Liver (tissue), 8 donors: ENCODE measurements at regions not wholly inside any gene's neighbourhood (a gene's known extent, or its start where the extent isn't known, plus 50 kb on each side); places are given as distances from the start of the nearest gene placed in this dataset.

ENCODE experiments used
- DNase-seq: peaks from one replicate; pipeline ENCODE4 v3.0.0-alpha.2; 2017; ENCODE audit warnings: low spot score
- H3K27ac ChIP-seq, 2 donors: one replicate each; pipeline ENCODE4 v1.7.0; 2013; ENCODE audit warnings: inconsistent platforms in 2 of 2, low read length in 2 of 2, control low read depth in 1 of 2, low read depth in 1 of 2, mild to moderate bottlenecking in 1 of 2
- H3K27me3 ChIP-seq, 4 donors: one replicate each; pipeline versions ENCODE4 v1.6.1 to v1.7.0; 2013; ENCODE audit warnings: low read length in 3 of 4, inconsistent platforms in 1 of 4, mild to moderate bottlenecking in 1 of 4, moderate library complexity in 1 of 4; ENCODE audit not compliant: control insufficient read depth in 4 of 4, insufficient read depth in 4 of 4
- H3K36me3 ChIP-seq, 4 donors: one replicate each; pipeline versions ENCODE4 v1.6.1 to v1.7.0; 2013; ENCODE audit warnings: low read length in 3 of 4, mild to moderate bottlenecking in 3 of 4, low read depth in 1 of 4, moderate library complexity in 1 of 4; ENCODE audit not compliant: control insufficient read depth in 4 of 4, insufficient read depth in 3 of 4
- H3K4me1 ChIP-seq, 4 donors: one replicate each; pipeline versions ENCODE4 v1.6.1 to v1.7.0; 2013; ENCODE audit warnings: low read length in 3 of 4, mild to moderate bottlenecking in 3 of 4, moderate library complexity in 1 of 4; ENCODE audit not compliant: control insufficient read depth in 4 of 4, insufficient read depth in 4 of 4
- H3K4me3 ChIP-seq, 3 donors: one replicate each; pipeline versions ENCODE4 v1.6.1 to v1.7.0; 2013; ENCODE audit warnings: low read length in 3 of 3, control low read depth in 1 of 3, low read depth in 1 of 3, mild to moderate bottlenecking in 1 of 3
- H3K9ac ChIP-seq, 2 donors: one replicate each; pipeline ENCODE4 v1.7.0; 2013; ENCODE audit warnings: low read length in 2 of 2, mild to moderate bottlenecking in 2 of 2, moderate library complexity in 2 of 2, control low read depth in 1 of 2, low read depth in 1 of 2
- H3K9me3 ChIP-seq, 4 donors: one replicate each; pipeline versions ENCODE4 v1.6.1 to v1.7.0; 2013; ENCODE audit warnings: low read length in 3 of 4; ENCODE audit not compliant: control insufficient read depth in 4 of 4
- CTCF ChIP-seq: fragments of 150-350 bp; IDR thresholded peaks from 2 replicates; pipeline ENCODE4 v1.5.1; 2017; ENCODE audit warnings: improper control_type of control experiment, low read depth, low read length; ENCODE audit not compliant: missing input control
- FOXA2 ChIP-seq: IDR thresholded peaks from 2 replicates; pipeline ENCODE4 v1.6.1; 2016; ENCODE audit warnings: antibody characterized with exemption
- HNF4A ChIP-seq, 2 donors: conservative IDR thresholded peaks; 2 replicates each; pipeline ENCODE4 v1.6.1; 2016; ENCODE audit warnings: antibody characterized with exemption in 2 of 2, mild to moderate bottlenecking in 2 of 2
- RAD21 ChIP-seq, 2 donors: IDR thresholded peaks; 2 replicates each; pipeline ENCODE4 v1.6.1; 2016; ENCODE audit warnings: antibody characterized with exemption in 2 of 2, mild to moderate bottlenecking in 2 of 2
- RXRA ChIP-seq, 2 donors: IDR thresholded peaks; 2 replicates each; pipeline ENCODE4 v1.6.1; 2017 to 2018; ENCODE audit warnings: antibody characterized with exemption in 2 of 2, mild to moderate bottlenecking in 1 of 2
- SP1 ChIP-seq: IDR thresholded peaks from 2 replicates; pipeline ENCODE4 v1.6.1; 2018; ENCODE audit warnings: antibody characterized with exemption, mild to moderate bottlenecking
- YY1 ChIP-seq: IDR thresholded peaks from 2 replicates; pipeline ENCODE4 v1.6.1; 2016; ENCODE audit warnings: antibody characterized with exemption, mild to moderate bottlenecking
- WGBS: extraction: QIAGEN DNeasy Blood & Tissue Kit; methylation state at CpG from one replicate; pipeline ENCODE4 v1.1.7; 2013; 5-methylcytosine and 5-hydroxymethylcytosine counted together
- TF ChIP-seq, protein P1 (sequence below): IDR thresholded peaks from 2 replicates; pipeline ENCODE4 v1.6.1; 2016; ENCODE audit warnings: antibody characterized with exemption, mild to moderate bottlenecking
- donor health status: healthy.
- donor health status: healthy.
- donor health status: healthy.
- donor health status: healthy.
- donor health status: healthy.

DNA sequence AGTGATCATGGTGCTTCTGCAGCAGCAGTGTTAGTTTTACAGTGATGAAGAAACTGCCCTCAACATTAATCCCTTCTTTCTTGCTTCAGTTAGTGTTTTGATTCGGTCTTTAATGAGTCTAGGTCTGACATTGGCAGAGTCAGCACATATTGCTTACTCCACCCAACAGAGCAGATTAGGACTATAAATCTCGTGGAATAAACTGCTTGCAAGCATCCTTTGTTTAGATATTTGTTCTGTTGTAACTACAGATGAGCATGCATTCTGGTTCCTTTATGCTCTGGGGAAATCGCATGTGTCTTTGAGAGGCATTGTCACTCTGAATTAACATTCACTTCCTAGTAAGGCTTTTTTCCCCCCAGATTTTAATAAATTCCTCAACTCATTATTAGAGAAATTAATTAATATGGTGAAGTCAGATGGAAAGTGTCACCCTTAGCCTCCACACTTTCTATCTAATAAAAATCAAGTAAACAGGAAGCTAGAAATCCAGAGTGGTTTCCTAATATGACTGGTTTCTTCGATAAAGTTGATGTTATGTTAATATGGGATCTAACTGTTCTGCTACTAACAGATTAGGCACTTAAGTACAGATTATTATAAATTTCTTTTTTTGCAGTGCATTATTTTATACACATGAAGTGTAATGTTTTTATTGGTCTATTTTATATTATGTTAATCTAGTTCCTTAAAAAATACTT is 86.2 kb upstream of the SSTR1 start:
- Histone ChIP-seq H3K4me3 (no peak overlapping the region), H3K9me3 (peaks cover 0 to 5% (median 0%) of the 10 kb centered on the region in 4 donors), H3K9ac (no peak overlapping the region), H3K27ac (no peak overlapping the region), H3K4me1 (peaks cover 0 to 2% (median 0%) of the 10 kb centered on the region in 4 donors), H3K27me3 (no peaks in the 10 kb centered on the region), H3K36me3 (no peaks in the 10 kb centered on the region)
- WGBS: 53% methylated on average over 4 of the region's 4 CpGs
- no peak for TF ChIP-seq SP1
- peak; percentile 4 for TF ChIP-seq CTCF
- DNase-seq: no peak

GRCh38 chr14:38122241-38122640 is 85.5 kb upstream of the SSTR1 start:
- H3K36me3 ChIP-seq: no peaks in the 10 kb centered on the region
- peaks cover 0 to 5% (median 0%) of the 10 kb centered on the region in 4 donors for H3K9me3 ChIP-seq
- TF ChIP-seq, protein P1, sequence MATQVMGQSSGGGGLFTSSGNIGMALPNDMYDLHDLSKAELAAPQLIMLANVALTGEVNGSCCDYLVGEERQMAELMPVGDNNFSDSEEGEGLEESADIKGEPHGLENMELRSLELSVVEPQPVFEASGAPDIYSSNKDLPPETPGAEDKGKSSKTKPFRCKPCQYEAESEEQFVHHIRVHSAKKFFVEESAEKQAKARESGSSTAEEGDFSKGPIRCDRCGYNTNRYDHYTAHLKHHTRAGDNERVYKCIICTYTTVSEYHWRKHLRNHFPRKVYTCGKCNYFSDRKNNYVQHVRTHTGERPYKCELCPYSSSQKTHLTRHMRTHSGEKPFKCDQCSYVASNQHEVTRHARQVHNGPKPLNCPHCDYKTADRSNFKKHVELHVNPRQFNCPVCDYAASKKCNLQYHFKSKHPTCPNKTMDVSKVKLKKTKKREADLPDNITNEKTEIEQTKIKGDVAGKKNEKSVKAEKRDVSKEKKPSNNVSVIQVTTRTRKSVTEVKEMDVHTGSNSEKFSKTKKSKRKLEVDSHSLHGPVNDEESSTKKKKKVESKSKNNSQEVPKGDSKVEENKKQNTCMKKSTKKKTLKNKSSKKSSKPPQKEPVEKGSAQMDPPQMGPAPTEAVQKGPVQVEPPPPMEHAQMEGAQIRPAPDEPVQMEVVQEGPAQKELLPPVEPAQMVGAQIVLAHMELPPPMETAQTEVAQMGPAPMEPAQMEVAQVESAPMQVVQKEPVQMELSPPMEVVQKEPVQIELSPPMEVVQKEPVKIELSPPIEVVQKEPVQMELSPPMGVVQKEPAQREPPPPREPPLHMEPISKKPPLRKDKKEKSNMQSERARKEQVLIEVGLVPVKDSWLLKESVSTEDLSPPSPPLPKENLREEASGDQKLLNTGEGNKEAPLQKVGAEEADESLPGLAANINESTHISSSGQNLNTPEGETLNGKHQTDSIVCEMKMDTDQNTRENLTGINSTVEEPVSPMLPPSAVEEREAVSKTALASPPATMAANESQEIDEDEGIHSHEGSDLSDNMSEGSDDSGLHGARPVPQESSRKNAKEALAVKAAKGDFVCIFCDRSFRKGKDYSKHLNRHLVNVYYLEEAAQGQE: no peak
- TF ChIP-seq HNF4A (conservative IDR thresholded peaks at IDR 0.05) (no peak), CTCF (no peak), YY1 (no peak), RXRA (IDR thresholded peaks at IDR 0.05) (no peak)
- H3K27me3 ChIP-seq: no peaks in the 10 kb centered on the region
- H3K9ac ChIP-seq: no peak overlapping the region
- no peak for DNase-seq
- no peak overlapping the region for H3K4me3 ChIP-seq
- no peak overlapping the region for H3K27ac ChIP-seq
- WGBS: 75% methylated on average over 5 of the region's 5 CpGs
- peaks cover 0 to 2% (median 0%) of the 10 kb centered on the region in 4 donors for H3K4me1 ChIP-seq

DNA sequence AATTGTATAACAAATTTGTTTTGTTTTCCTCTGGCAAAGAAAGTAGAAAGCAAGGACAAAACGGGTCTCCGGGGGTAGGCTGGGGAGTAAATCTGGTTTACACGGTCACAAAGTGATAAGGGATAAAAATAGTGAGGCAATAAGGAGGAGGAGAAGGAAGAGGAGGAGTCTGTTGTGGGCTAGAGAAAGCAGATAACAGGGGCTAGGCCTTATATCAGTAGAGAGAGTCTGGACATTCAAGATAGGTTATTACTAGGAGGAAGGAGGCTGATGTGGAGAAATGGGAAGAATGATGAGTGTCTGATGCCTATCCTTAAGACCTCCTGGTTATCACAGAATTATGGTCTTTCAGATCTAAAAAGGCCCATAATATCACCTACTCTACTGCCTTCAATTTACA is 83.2 kb upstream of the SSTR1 start:
- H3K36me3 ChIP-seq: no peaks in the 10 kb centered on the region
- no peaks in the 10 kb centered on the region for H3K27me3 ChIP-seq
- no peak for DNase-seq
- WGBS: 27% methylated on average over 3 of the region's 3 CpGs
- peaks cover 0 to 2% (median 0%) of the 10 kb centered on the region in 4 donors for H3K4me1 ChIP-seq
- no peaks in the 10 kb centered on the region for H3K9me3 ChIP-seq
- H3K27ac ChIP-seq: no peak overlapping the region
- TF ChIP-seq HNF4A (conservative IDR thresholded peaks at IDR 0.05) (no peak), CTCF (no peak), RAD21 (IDR thresholded peaks at IDR 0.05) (no peak), FOXA2 (no peak), YY1 (no peak)
- TF ChIP-seq, protein P1: no peak
- H3K4me3 ChIP-seq: no peak overlapping the region
- no peak overlapping the region for H3K9ac ChIP-seq
